GM23338 (cell line): ENCODE measurements at regions not wholly inside any gene's neighbourhood (a gene's known extent, or its start where the extent isn't known, plus 50 kb on each side); places are given as distances from the start of the nearest gene placed in this dataset.

Experiments
- CREB1 ChIP-seq: fragments of 250-450 bp; sonication (Bioruptor Pico); IDR thresholded peaks from 2 replicates; pipeline ENCODE4 v1.5.0; 2020; ENCODE audit warnings: low read depth, mild to moderate bottlenecking, moderate library complexity
- EZH2 ChIP-seq: fragments of 200-600 bp; sonication (generic); IDR thresholded peaks from one replicate; pipeline ENCODE4 v1.8.0; 2017; ENCODE audit warnings: antibody characterized with exemption, mild to moderate bottlenecking, low read depth; ENCODE audit not compliant: unreplicated experiment
- EZH2phosphoT487 ChIP-seq: fragments of 200-600 bp; sonication (generic); IDR thresholded peaks from one replicate; pipeline ENCODE4 v1.8.1; 2018; ENCODE audit warnings: antibody characterized with exemption; ENCODE audit not compliant: unreplicated experiment
- JUNB ChIP-seq: IDR thresholded peaks from one replicate; pipeline ENCODE4 v1.6.1; 2016; ENCODE audit warnings: antibody characterized with exemption; ENCODE audit not compliant: unreplicated experiment
- NANOG ChIP-seq: IDR thresholded peaks from 2 replicates; pipeline ENCODE4 v1.6.1; 2016; ENCODE audit warnings: antibody characterized with exemption, borderline replicate concordance
- POLR2AphosphoS5 ChIP-seq: IDR thresholded peaks from 2 replicates; pipeline ENCODE4 v1.6.1; 2016; ENCODE audit warnings: antibody characterized with exemption, low read depth
- ZNF114 ChIP-seq: fragments of 250-450 bp; sonication (Bioruptor Pico); IDR thresholded peaks from 2 replicates; pipeline ENCODE4 v1.5.0; 2020; ENCODE audit warnings: mild to moderate bottlenecking, moderate library complexity
- ZNF331 ChIP-seq: fragments of 250-450 bp; sonication (Bioruptor Pico); IDR thresholded peaks from 2 replicates; pipeline ENCODE4 v1.5.0; 2020; ENCODE audit warnings: low read depth, mild to moderate bottlenecking, moderate library complexity
- TF ChIP-seq, protein P1 (sequence below), 2 experiments: fragments of 200-600 bp in 1 of 2; sonication (generic) in 1 of 2; conservative IDR thresholded peaks; 2 replicates each; pipeline versions ENCODE4 v1.5.1 to v1.6.1; 2016 to 2017; ENCODE audit warnings: antibody characterized with exemption in 2 of 2, low read depth in 2 of 2, mild to moderate bottlenecking in 2 of 2, moderate library complexity in 1 of 2
- TF ChIP-seq, protein P2 (sequence below): IDR thresholded peaks from one replicate; pipeline ENCODE4 v1.6.1; 2018; ENCODE audit warnings: antibody characterized with exemption; ENCODE audit not compliant: unreplicated experiment
- TF ChIP-seq, protein P3 (sequence below): fragments of 250-450 bp; sonication (Bioruptor Pico); IDR thresholded peaks from 2 replicates; pipeline ENCODE4 v1.5.0; 2020; ENCODE audit warnings: mild to moderate bottlenecking, moderate library complexity
- TF ChIP-seq, protein P4 (sequence below): IDR thresholded peaks from 2 replicates; pipeline ENCODE4 v1.6.1; 2016; ENCODE audit warnings: antibody characterized with exemption

DNA sequence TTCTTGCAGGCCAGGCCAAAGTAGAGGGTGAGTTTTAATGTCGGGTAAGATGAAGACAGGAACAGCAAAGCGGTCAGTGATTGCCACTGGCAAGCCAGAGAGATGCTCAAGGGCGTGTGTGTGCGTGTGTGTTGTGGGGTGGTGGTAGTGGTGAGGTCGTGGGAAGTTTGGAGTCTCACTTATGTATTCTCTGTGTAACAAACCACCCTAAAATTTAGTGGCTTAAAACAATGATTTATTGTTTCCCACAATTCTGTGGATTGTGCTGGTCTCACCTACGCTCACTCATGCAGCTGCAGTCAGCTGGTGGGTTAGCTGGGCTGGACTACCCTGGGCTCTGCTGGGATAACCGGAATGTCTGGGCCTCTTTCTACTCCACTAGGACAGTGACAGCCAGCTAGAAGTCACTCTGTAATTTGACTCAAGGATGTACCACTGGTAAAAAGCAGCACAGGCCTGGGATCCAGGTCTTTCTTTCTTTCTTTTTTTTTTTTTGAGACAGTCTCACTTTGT, 50.9 kb upstream of the BHLHE40 start:
- TF ChIP-seq, protein P1, sequence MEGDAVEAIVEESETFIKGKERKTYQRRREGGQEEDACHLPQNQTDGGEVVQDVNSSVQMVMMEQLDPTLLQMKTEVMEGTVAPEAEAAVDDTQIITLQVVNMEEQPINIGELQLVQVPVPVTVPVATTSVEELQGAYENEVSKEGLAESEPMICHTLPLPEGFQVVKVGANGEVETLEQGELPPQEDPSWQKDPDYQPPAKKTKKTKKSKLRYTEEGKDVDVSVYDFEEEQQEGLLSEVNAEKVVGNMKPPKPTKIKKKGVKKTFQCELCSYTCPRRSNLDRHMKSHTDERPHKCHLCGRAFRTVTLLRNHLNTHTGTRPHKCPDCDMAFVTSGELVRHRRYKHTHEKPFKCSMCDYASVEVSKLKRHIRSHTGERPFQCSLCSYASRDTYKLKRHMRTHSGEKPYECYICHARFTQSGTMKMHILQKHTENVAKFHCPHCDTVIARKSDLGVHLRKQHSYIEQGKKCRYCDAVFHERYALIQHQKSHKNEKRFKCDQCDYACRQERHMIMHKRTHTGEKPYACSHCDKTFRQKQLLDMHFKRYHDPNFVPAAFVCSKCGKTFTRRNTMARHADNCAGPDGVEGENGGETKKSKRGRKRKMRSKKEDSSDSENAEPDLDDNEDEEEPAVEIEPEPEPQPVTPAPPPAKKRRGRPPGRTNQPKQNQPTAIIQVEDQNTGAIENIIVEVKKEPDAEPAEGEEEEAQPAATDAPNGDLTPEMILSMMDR (conservative IDR thresholded peaks at IDR 0.05; ENCODE audit: low read depth in 2 of 2), result no peak
- no peak for TF ChIP-seq EZH2
- TF ChIP-seq EZH2phosphoT487, result no peak
- no peak for TF ChIP-seq ZNF114 (CRISPR knock-in tag)
- TF ChIP-seq ZNF331 (CRISPR knock-in tag), result no peak
- TF ChIP-seq, protein P2, sequence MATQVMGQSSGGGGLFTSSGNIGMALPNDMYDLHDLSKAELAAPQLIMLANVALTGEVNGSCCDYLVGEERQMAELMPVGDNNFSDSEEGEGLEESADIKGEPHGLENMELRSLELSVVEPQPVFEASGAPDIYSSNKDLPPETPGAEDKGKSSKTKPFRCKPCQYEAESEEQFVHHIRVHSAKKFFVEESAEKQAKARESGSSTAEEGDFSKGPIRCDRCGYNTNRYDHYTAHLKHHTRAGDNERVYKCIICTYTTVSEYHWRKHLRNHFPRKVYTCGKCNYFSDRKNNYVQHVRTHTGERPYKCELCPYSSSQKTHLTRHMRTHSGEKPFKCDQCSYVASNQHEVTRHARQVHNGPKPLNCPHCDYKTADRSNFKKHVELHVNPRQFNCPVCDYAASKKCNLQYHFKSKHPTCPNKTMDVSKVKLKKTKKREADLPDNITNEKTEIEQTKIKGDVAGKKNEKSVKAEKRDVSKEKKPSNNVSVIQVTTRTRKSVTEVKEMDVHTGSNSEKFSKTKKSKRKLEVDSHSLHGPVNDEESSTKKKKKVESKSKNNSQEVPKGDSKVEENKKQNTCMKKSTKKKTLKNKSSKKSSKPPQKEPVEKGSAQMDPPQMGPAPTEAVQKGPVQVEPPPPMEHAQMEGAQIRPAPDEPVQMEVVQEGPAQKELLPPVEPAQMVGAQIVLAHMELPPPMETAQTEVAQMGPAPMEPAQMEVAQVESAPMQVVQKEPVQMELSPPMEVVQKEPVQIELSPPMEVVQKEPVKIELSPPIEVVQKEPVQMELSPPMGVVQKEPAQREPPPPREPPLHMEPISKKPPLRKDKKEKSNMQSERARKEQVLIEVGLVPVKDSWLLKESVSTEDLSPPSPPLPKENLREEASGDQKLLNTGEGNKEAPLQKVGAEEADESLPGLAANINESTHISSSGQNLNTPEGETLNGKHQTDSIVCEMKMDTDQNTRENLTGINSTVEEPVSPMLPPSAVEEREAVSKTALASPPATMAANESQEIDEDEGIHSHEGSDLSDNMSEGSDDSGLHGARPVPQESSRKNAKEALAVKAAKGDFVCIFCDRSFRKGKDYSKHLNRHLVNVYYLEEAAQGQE, result no peak
- no peak for TF ChIP-seq POLR2AphosphoS5
- TF ChIP-seq, protein P3, sequence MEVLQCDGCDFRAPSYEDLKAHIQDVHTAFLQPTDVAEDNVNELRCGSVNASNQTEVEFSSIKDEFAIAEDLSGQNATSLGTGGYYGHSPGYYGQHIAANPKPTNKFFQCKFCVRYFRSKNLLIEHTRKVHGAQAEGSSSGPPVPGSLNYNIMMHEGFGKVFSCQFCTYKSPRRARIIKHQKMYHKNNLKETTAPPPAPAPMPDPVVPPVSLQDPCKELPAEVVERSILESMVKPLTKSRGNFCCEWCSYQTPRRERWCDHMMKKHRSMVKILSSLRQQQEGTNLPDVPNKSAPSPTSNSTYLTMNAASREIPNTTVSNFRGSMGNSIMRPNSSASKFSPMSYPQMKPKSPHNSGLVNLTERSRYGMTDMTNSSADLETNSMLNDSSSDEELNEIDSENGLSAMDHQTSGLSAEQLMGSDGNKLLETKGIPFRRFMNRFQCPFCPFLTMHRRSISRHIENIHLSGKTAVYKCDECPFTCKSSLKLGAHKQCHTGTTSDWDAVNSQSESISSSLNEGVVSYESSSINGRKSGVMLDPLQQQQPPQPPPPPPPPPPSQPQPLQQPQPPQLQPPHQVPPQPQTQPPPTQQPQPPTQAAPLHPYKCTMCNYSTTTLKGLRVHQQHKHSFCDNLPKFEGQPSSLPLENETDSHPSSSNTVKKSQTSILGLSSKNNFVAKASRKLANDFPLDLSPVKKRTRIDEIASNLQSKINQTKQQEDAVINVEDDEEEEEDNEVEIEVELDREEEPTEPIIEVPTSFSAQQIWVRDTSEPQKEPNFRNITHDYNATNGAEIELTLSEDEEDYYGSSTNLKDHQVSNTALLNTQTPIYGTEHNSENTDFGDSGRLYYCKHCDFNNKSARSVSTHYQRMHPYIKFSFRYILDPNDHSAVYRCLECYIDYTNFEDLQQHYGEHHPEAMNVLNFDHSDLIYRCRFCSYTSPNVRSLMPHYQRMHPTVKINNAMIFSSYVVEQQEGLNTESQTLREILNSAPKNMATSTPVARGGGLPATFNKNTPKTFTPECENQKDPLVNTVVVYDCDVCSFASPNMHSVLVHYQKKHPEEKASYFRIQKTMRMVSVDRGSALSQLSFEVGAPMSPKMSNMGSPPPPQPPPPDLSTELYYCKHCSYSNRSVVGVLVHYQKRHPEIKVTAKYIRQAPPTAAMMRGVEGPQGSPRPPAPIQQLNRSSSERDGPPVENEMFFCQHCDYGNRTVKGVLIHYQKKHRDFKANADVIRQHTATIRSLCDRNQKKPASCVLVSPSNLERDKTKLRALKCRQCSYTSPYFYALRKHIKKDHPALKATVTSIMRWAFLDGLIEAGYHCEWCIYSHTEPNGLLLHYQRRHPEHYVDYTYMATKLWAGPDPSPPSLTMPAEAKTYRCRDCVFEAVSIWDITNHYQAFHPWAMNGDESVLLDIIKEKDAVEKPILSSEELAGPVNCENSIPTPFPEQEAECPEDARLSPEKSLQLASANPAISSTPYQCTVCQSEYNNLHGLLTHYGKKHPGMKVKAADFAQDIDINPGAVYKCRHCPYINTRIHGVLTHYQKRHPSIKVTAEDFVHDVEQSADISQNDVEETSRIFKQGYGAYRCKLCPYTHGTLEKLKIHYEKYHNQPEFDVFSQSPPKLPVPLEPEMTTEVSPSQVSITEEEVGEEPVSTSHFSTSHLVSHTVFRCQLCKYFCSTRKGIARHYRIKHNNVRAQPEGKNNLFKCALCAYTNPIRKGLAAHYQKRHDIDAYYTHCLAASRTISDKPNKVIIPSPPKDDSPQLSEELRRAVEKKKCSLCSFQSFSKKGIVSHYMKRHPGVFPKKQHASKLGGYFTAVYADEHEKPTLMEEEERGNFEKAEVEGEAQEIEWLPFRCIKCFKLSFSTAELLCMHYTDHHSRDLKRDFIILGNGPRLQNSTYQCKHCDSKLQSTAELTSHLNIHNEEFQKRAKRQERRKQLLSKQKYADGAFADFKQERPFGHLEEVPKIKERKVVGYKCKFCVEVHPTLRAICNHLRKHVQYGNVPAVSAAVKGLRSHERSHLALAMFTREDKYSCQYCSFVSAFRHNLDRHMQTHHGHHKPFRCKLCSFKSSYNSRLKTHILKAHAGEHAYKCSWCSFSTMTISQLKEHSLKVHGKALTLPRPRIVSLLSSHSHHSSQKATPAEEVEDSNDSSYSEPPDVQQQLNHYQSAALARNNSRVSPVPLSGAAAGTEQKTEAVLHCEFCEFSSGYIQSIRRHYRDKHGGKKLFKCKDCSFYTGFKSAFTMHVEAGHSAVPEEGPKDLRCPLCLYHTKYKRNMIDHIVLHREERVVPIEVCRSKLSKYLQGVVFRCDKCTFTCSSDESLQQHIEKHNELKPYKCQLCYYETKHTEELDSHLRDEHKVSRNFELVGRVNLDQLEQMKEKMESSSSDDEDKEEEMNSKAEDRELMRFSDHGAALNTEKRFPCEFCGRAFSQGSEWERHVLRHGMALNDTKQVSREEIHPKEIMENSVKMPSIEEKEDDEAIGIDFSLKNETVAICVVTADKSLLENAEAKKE (CRISPR knock-in tag), result no peak
- TF ChIP-seq, protein P4, sequence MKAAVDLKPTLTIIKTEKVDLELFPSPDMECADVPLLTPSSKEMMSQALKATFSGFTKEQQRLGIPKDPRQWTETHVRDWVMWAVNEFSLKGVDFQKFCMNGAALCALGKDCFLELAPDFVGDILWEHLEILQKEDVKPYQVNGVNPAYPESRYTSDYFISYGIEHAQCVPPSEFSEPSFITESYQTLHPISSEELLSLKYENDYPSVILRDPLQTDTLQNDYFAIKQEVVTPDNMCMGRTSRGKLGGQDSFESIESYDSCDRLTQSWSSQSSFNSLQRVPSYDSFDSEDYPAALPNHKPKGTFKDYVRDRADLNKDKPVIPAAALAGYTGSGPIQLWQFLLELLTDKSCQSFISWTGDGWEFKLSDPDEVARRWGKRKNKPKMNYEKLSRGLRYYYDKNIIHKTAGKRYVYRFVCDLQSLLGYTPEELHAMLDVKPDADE, result no peak
- no peak for TF ChIP-seq CREB1 (CRISPR knock-in tag)
- TF ChIP-seq JUNB, result no peak
- TF ChIP-seq NANOG, result no peak
